Sigmoid colon (tissue), 6 donors: ENCODE measurements at regions not wholly inside any gene's neighbourhood (a gene's known extent, or its start where the extent isn't known, plus 50 kb on each side); places are given as distances from the start of the nearest gene placed in this dataset.
A peak's percentile ranks its signal among the peaks of the same experiment; 100 is the strongest.

Experiments
- DNase-seq: peaks from one replicate; pipeline ENCODE4 v3.0.0-alpha.2; 2019
- H3K27ac ChIP-seq, 4 donors: fragments of 200-600 bp; sonication (generic); one replicate each; pipeline ENCODE4 v1.5.1; 2016 to 2019; ENCODE audit warnings: mild to moderate bottlenecking in 1 of 4
- H3K27me3 ChIP-seq, 3 donors: fragments of 200-600 bp; sonication (generic); one replicate each; pipeline ENCODE4 v1.5.1; 2019; ENCODE audit warnings: mild to moderate bottlenecking in 1 of 3
- H3K36me3 ChIP-seq, 4 donors: fragments of 200-600 bp; sonication (generic); one replicate each; pipeline ENCODE4 v1.5.1; 2016 to 2019
- H3K4me1 ChIP-seq, 4 donors: fragments of 200-600 bp; sonication (generic); one replicate each; pipeline ENCODE4 v1.5.1; 2017 to 2019
- H3K4me3 ChIP-seq, 4 donors: fragments of 200-600 bp; sonication (generic); one replicate each; pipeline ENCODE4 v1.5.1; 2017 to 2019; ENCODE audit warnings: mild to moderate bottlenecking in 2 of 4, moderate library complexity in 1 of 4
- H3K9me3 ChIP-seq, 4 donors: fragments of 200-600 bp in 3 of 4; sonication (generic) in 3 of 4; one replicate each; pipeline versions ENCODE4 v1.5.1 to v1.6.1; 2013 to 2019
- EP300 ChIP-seq, 4 donors: sonication (generic); formaldehyde crosslinking; IDR thresholded peaks; one replicate each; pipeline ENCODE4 v1.6.1; 2017; ENCODE audit warnings: antibody characterized with exemption in 4 of 4
- POLR2A ChIP-seq, 2 donors: fragments of 450-650 bp; IDR thresholded peaks; one replicate each; pipeline ENCODE4 v1.6.1; 2016; ENCODE audit warnings: antibody characterized with exemption in 2 of 2, mild to moderate bottlenecking in 2 of 2, moderate library complexity in 2 of 2
- POLR2AphosphoS5 ChIP-seq, 4 donors: sonication (generic); formaldehyde crosslinking; IDR thresholded peaks; one replicate each; pipeline ENCODE4 v1.6.1; 2017; ENCODE audit warnings: antibody characterized with exemption in 4 of 4
- WGBS, 2 donors: extraction: QIAGEN DNeasy Blood & Tissue Kit; methylation state at CpG; one replicate each; pipeline ENCODE4 v1.1.7; 2013; 5-methylcytosine and 5-hydroxymethylcytosine counted together
- intact Hi-C: fragments of 100-400 bp; cut with DNase I; formaldehyde crosslinking; loops from one replicate; pipeline ENCODE4 v1.15.1; 2023
- TF ChIP-seq, protein P1 (sequence below), 4 experiments: fragments of 450-650 bp in 3 of 4; fragments of 200-600 bp in 1 of 4; IDR thresholded peaks; one replicate each; pipeline ENCODE4 v1.5.1; 2016 to 2019; ENCODE audit warnings: antibody characterized with exemption in 4 of 4, mild to moderate bottlenecking in 3 of 4, moderate library complexity in 2 of 4
- donor health status: healthy with polysubstance abuse.
- donor health status: healthy.

DNA sequence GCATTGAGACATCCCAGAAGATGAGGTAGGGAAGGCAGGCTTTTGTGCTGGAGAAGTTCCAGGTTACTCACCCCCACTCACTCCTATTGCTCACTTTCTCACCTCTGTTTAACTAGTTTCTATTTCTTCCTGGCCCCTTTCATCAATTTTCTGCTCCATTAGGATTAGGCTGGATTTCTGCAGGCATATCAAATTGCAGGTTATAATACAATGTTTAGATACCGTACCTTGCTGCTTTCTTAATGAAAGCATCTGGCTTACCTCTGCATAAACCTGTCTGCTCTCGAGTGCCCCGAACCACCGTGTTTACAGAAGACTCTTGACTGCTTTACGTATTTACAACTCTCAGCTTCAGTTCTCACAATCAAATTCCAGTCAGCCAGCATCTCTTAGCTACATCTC, 173.7 kb downstream of the ADAMTS15 start:
- Histone ChIP-seq H3K4me3 (no peak overlapping the region), H3K27me3 (no peaks in the 10 kb centered on the region), H3K9me3 (no peaks in the 10 kb centered on the region), H3K36me3 (no peaks in the 10 kb centered on the region), H3K27ac (peak overlapping the region in 3 of 4 donors; percentile 69 to 84 (median 80)), H3K4me1 (peaks cover 0 to 51% (median 46%) of the 10 kb centered on the region in 4 donors)
- peak; percentile 47 to 92 (median 80) for TF ChIP-seq POLR2AphosphoS5 (IDR thresholded peaks at IDR 0.05)
- no peak for TF ChIP-seq POLR2A (IDR thresholded peaks at IDR 0.05)
- TF ChIP-seq, protein P1, sequence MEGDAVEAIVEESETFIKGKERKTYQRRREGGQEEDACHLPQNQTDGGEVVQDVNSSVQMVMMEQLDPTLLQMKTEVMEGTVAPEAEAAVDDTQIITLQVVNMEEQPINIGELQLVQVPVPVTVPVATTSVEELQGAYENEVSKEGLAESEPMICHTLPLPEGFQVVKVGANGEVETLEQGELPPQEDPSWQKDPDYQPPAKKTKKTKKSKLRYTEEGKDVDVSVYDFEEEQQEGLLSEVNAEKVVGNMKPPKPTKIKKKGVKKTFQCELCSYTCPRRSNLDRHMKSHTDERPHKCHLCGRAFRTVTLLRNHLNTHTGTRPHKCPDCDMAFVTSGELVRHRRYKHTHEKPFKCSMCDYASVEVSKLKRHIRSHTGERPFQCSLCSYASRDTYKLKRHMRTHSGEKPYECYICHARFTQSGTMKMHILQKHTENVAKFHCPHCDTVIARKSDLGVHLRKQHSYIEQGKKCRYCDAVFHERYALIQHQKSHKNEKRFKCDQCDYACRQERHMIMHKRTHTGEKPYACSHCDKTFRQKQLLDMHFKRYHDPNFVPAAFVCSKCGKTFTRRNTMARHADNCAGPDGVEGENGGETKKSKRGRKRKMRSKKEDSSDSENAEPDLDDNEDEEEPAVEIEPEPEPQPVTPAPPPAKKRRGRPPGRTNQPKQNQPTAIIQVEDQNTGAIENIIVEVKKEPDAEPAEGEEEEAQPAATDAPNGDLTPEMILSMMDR (IDR thresholded peaks at IDR 0.05): no peak
- peak in 3 of 4 donors; percentile 12 to 91 (median 86) for TF ChIP-seq EP300 (IDR thresholded peaks at IDR 0.05)
- DNase-seq: no peak
- 34 to 48% methylated on average over 5 of the region's 5 CpGs for WGBS, 2 donors
- intact Hi-C loops: loop anchor here (5.0 to 10.0 kb wide), 3 partner anchors 100 to 240 kb away; no protein-coding TSS in a partner anchor

DNA sequence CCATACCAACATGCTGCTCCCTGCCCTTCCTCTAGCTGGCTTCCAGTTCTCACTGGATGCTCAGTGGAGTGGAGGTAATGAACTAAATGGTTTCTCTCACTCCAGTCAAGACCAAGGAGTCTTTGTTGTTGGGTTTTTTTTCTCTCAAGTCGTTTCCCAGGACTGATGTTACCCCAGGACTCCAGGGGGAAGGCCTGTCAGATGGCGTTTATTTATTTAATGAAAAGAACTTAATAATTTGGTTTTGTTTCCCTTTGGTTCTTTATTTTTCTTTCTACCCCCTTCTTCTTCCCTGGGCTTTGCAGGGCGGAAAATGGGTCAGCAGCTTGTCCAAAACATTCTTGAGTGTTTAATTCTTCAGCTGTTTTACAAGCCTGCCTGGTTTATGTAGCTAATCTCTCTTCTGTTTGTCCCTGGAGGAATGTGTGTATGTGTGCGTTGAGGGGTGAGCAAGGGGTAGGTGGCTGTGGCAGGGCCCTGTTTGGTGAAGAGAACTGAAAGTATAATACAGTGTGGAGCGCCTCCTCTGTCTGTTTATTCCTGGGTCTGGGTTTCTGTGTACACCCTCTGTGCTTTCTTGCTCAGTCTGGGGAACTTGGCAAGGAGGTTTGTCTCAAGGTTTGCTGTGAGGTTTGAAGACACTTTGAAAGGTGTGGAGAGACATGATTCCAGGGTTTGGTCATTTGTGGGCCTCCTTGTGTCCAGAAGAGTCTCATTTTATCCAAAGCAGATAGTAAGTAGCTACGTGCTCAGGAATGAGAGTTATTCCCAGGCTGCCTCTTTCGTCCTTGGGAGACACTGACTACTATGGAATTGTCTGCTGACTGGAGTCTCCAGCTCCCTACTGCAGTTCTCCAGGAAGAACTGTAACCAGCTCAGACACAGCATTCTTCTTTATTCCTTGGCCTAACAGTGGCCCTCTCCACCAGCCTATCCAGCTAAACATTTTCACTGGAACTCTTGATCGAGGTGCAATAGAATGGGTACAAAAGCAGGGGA, 175.5 kb downstream of the ADAMTS15 start:
- no peaks in the 10 kb centered on the region for H3K36me3 ChIP-seq
- no peak for TF ChIP-seq POLR2A (IDR thresholded peaks at IDR 0.05)
- peak; percentile 10 to 88 (median 58) for TF ChIP-seq POLR2AphosphoS5 (IDR thresholded peaks at IDR 0.05)
- TF ChIP-seq, protein P1 (IDR thresholded peaks at IDR 0.05): peak in 3 of 4 experiments; percentile 27 to 44 (median 36)
- TF ChIP-seq EP300 (IDR thresholded peaks at IDR 0.05): peak in 2 of 4 donors; percentile 54 to 70
- no peaks in the 10 kb centered on the region for H3K27me3 ChIP-seq
- peaks cover 0 to 51% (median 46%) of the 10 kb centered on the region in 4 donors for H3K4me1 ChIP-seq
- H3K4me3 ChIP-seq: no peak overlapping the region
- intact Hi-C loops: loop anchor here (2.0 to 10.0 kb wide), 4 partner anchors 102 to 238 kb away; no protein-coding TSS in a partner anchor
- WGBS, 2 donors: 69 to 73% methylated on average over 8 of the region's 8 CpGs
- H3K9me3 ChIP-seq: no peaks in the 10 kb centered on the region
- DNase-seq: no peak
- H3K27ac ChIP-seq: peak overlapping the region; percentile 60 to 84 (median 74)

DNA sequence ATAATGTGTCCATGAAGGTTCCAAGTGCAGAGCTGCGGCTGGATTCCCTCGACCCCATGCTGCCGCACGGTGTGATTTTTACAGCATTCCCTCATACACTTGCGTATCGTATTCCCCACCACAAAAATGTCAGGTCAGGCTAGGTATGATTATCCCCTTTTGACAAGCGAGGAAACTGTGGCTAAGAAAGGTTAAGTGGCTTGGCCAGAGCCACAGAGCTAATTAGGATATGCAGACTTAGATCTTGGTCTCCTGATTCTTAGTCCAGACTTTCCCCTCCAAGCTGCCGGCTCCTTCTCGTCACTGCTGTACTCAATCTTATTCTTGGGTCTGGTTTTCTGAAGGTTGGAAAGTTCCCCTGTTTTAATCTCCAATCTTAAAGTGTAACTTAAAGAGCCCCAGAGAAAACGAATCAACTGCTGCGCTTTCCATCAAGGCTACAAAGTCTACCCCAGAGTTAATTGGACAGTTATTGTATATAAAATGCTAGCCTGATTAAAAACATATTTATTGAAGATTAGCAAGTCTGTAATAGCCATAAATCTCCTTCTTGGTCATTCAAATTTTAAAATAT, 176.6 kb downstream of the ADAMTS15 start:
- peak overlapping the region in 3 of 4 donors; percentile 69 to 84 (median 80) for H3K27ac ChIP-seq
- DNase-seq: no peak
- intact Hi-C loops: loop anchor here (2.0 to 10.0 kb wide), 4 partner anchors 103 to 237 kb away; no protein-coding TSS in a partner anchor
- H3K4me3 ChIP-seq: no peak overlapping the region
- H3K9me3 ChIP-seq: no peaks in the 10 kb centered on the region
- TF ChIP-seq EP300 (IDR thresholded peaks at IDR 0.05) (no peak), POLR2AphosphoS5 (IDR thresholded peaks at IDR 0.05) (no peak), POLR2A (IDR thresholded peaks at IDR 0.05) (no peak)
- TF ChIP-seq, protein P1 (IDR thresholded peaks at IDR 0.05): no peak
- H3K27me3 ChIP-seq: no peaks in the 10 kb centered on the region
- H3K36me3 ChIP-seq: no peaks in the 10 kb centered on the region
- 87 to 96% methylated on average over 11 of the region's 11 CpGs for WGBS, 2 donors
- H3K4me1 ChIP-seq: peaks cover 0 to 51% (median 46%) of the 10 kb centered on the region in 4 donors

DNA sequence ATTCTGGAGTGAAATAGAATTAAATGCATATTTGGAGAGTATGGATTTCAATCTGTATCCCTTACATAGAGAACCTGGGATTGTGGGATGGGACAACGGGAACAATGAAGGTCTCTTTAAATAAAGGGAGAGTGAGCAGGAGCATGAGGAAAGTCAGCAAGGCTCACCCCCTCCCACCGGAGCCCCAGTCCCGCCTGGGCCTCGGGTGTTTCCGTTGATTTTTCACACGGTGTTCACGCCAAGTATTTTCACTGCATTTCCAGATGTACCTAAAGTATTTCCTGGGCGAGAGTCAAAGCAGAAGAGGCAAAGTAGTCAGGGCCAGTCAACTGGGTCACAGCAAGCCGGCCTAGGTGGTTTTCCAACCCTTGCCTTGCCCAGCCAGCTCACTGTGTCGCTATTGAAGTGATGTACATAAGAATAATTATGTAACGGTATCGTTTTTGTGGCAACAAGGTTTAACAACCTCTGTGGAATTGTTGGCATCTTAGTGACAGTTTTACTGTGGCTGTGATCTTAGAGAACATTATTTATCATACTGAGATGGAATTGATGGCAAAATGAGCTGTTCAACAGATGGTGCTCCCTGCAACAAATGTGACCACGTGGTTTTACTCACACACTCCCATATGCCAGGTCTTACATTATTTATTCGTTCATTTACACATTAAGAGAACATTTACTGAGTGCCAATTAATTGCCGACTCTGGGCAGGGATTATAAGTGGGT, 177.3 kb downstream of the ADAMTS15 start:
- Histone ChIP-seq H3K9me3 (no peaks in the 10 kb centered on the region), H3K27ac (peak overlapping the region in 3 of 4 donors; percentile 69 to 84 (median 80)), H3K36me3 (no peaks in the 10 kb centered on the region), H3K4me3 (no peak overlapping the region), H3K27me3 (no peaks in the 10 kb centered on the region), H3K4me1 (peaks cover 0 to 51% (median 46%) of the 10 kb centered on the region in 4 donors)
- whole genome bisulfite sequencing, 2 donors: 77 to 91% methylated on average over 15 of the region's 15 CpGs
- TF ChIP-seq POLR2AphosphoS5 (IDR thresholded peaks at IDR 0.05): peak in 1 of 4 donors; percentile 24
- TF ChIP-seq EP300 (IDR thresholded peaks at IDR 0.05): no peak
- DNase-seq: no peak
- intact Hi-C loops: loop anchor here (2.0 to 10.0 kb wide), 2 partner anchors 191 to 209 kb away; no protein-coding TSS in a partner anchor
